ENCODE measurements at regions not wholly inside any gene's neighbourhood (a gene's known extent, or its start where the extent isn't known, plus 50 kb on each side); places are given as distances from the start of the nearest gene placed in this dataset.

GRCh38 chr14:32263939-32264567 lies 61.0 kb upstream of the RNU6-8 start:
- TF ChIP-seq CTCF (IDR thresholded peaks at IDR 0.05; ENCODE audit: insufficient read depth, low read length, severe bottlenecking), result no peak
- Histone ChIP-seq H3K36me3 (ENCODE audit: control insufficient read depth, insufficient read depth, low read length) (no peaks in the 10 kb centered on the region), H3K4me3 (ENCODE audit: low read depth, low read length) (no peak overlapping the region), H3K27me3 (ENCODE audit: control insufficient read depth, insufficient read depth, low read length) (no peaks in the 10 kb centered on the region)
- no peak for DNase-seq (ENCODE audit: low read depth)
- no peak for FAIRE-seq

DNA sequence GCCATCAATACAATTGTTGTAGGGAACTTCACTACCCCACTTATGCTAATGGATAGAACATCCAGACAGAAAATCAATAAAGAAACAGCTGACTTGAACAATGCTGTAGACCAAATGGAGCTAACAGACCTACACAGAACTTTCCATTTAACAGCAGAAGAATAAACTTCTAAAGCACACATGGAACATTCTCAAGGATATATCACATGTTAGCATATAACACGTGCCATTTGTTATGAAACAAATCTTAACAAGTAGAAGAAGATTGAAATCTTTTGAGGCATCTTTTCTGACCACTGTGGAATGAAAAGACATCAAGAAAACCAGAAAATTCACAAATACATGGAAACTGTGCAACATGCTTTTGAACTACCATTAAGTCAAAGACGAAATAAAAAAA lies 62.5 kb upstream of the RNU6-8 start:
- TF ChIP-seq CTCF (IDR thresholded peaks at IDR 0.05; ENCODE audit: insufficient read depth, low read length, severe bottlenecking), result no peak
- Histone ChIP-seq H3K27me3 (ENCODE audit: control insufficient read depth, insufficient read depth, low read length) (no peaks in the 10 kb centered on the region), H3K36me3 (ENCODE audit: control insufficient read depth, insufficient read depth, low read length) (no peaks in the 10 kb centered on the region), H3K4me3 (ENCODE audit: low read depth, low read length) (no peak overlapping the region)
- no peak for FAIRE-seq
- no peak for DNase-seq (ENCODE audit: low read depth)

GRCh38 chr14:32277998-32278397 lies 51.1 kb upstream of the AKAP6 start:
- no peak for TF ChIP-seq CTCF (IDR thresholded peaks at IDR 0.05; ENCODE audit: insufficient read depth, low read length, severe bottlenecking)
- H3K4me3 ChIP-seq (ENCODE audit: low read depth, low read length), result no peak overlapping the region
- FAIRE-seq (no peak), DNase-seq (ENCODE audit: low read depth) (no peak)
- H3K36me3 ChIP-seq (ENCODE audit: control insufficient read depth, insufficient read depth, low read length), result no peaks in the 10 kb centered on the region
- H3K27me3 ChIP-seq (ENCODE audit: control insufficient read depth, insufficient read depth, low read length), result no peaks in the 10 kb centered on the region

Data from bronchial epithelial cell (primary cell).